Astrocyte (in vitro differentiated cells and primary cell): ENCODE measurements at regions not wholly inside any gene's neighbourhood (a gene's known extent, or its start where the extent isn't known, plus 50 kb on each side); places are given as distances from the start of the nearest gene placed in this dataset.

Experiments
- DNase-seq: peaks from one replicate; pipeline ENCODE4 v3.0.0-alpha.2; 2010; ENCODE audit warnings: low read depth
- FAIRE-seq: peaks from 2 replicates; lab custom pipeline; 2011; peaks lifted over from hg19 to GRCh38; lab: Jason Lieb, UNC
- H2AFZ ChIP-seq: 2 replicates; pipeline ENCODE4 v1.6.0; 2012; ENCODE audit warnings: low read depth, low read length, inconsistent platforms
- H3K27ac ChIP-seq: 2 replicates; pipeline ENCODE4 v1.5.1; 2011; ENCODE audit warnings: low read depth, low read length, inconsistent platforms
- H3K27me3 ChIP-seq: 2 replicates; pipeline ENCODE4 v1.6.0; 2011; ENCODE audit warnings: low read length, inconsistent platforms; ENCODE audit not compliant: insufficient read depth
- H3K36me3 ChIP-seq: 2 replicates; pipeline ENCODE4 v1.5.1; 2011; ENCODE audit warnings: low read length, inconsistent platforms; ENCODE audit not compliant: insufficient read depth
- H3K4me1 ChIP-seq: 2 replicates; pipeline ENCODE4 v1.5.1; 2011; ENCODE audit warnings: low read length, inconsistent platforms; ENCODE audit not compliant: insufficient read depth
- H3K4me2 ChIP-seq: 2 replicates; pipeline ENCODE4 v1.6.0; 2012; ENCODE audit warnings: low read length, inconsistent platforms
- H3K4me3 ChIP-seq: 2 replicates; pipeline ENCODE4 v1.5.1; 2011; ENCODE audit warnings: low read depth, mild to moderate bottlenecking, low read length, inconsistent platforms; ENCODE audit not compliant: insufficient read depth
- H3K79me2 ChIP-seq: 2 replicates; pipeline ENCODE4 v1.6.0; 2012; ENCODE audit warnings: mild to moderate bottlenecking, low read length, inconsistent platforms; ENCODE audit not compliant: insufficient read depth
- H3K9ac ChIP-seq: 2 replicates; pipeline ENCODE4 v1.6.0; 2012; ENCODE audit warnings: mild to moderate bottlenecking, low read length, inconsistent platforms
- H3K9me3 ChIP-seq: 2 replicates; pipeline ENCODE4 v1.5.1; 2012; ENCODE audit warnings: low read depth, mild to moderate bottlenecking, low read length, inconsistent platforms; ENCODE audit not compliant: insufficient read depth
- H4K20me1 ChIP-seq: 2 replicates; pipeline ENCODE4 v1.6.0; 2012; ENCODE audit warnings: low read length, inconsistent platforms; ENCODE audit not compliant: insufficient read depth
- H3K27ac Mint-ChIP-seq: one replicate; pipeline ENCODE4 v1.8.0; 2021; ENCODE audit warnings: mild to moderate bottlenecking, mixed read lengths; ENCODE audit not compliant: unreplicated experiment
- H3K27me3 Mint-ChIP-seq: one replicate; pipeline ENCODE4 v1.8.0; 2021; ENCODE audit warnings: low read depth, mixed read lengths; ENCODE audit not compliant: unreplicated experiment
- H3K36me3 Mint-ChIP-seq: one replicate; pipeline ENCODE4 v1.8.0; 2021; ENCODE audit warnings: low read depth, mixed read lengths; ENCODE audit not compliant: unreplicated experiment
- H3K4me1 Mint-ChIP-seq: one replicate; pipeline ENCODE4 v1.8.0; 2021; ENCODE audit warnings: low read depth, mixed read lengths; ENCODE audit not compliant: unreplicated experiment
- H3K4me3 Mint-ChIP-seq: one replicate; pipeline ENCODE4 v1.8.0; 2021; ENCODE audit warnings: mild to moderate bottlenecking, moderate library complexity, mixed read lengths; ENCODE audit not compliant: unreplicated experiment
- H3K9me3 Mint-ChIP-seq: one replicate; pipeline ENCODE4 v1.8.0; 2021; ENCODE audit warnings: mild to moderate bottlenecking, mixed read lengths; ENCODE audit not compliant: unreplicated experiment
- CTCF ChIP-seq: IDR thresholded peaks from 2 replicates; pipeline ENCODE4 v1.5.1; 2011; ENCODE audit warnings: low read depth, mild to moderate bottlenecking, inconsistent platforms, low read length, moderate library complexity; ENCODE audit not compliant: insufficient read depth
- EZH2 ChIP-seq: IDR thresholded peaks from 2 replicates; pipeline ENCODE4 v1.6.1; 2012; ENCODE audit warnings: mild to moderate bottlenecking, low read length, inconsistent platforms; ENCODE audit not compliant: insufficient read depth

GRCh38 chr1:60387175-60387574 is 313.6 kb upstream of the C1orf87 start:
- H2AFZ ChIP-seq, result no peak overlapping the region
- no peaks in the 10 kb centered on the region for H4K20me1 ChIP-seq
- no peaks in the 10 kb centered on the region for H3K36me3 Mint-ChIP-seq
- H3K4me1 Mint-ChIP-seq, result no peaks in the 10 kb centered on the region
- H3K4me3 ChIP-seq, result no peak overlapping the region
- H3K36me3 ChIP-seq, result no peaks in the 10 kb centered on the region
- no peaks in the 10 kb centered on the region for H3K9me3 ChIP-seq
- H3K4me2 ChIP-seq, result no peak overlapping the region
- no peak for TF ChIP-seq EZH2
- no peak for TF ChIP-seq CTCF
- FAIRE-seq (no peak), DNase-seq (no peak)
- no peaks in the 10 kb centered on the region for H3K79me2 ChIP-seq
- no peak overlapping the region for H3K27ac ChIP-seq
- no peaks in the 10 kb centered on the region for H3K27me3 Mint-ChIP-seq
- H3K9me3 Mint-ChIP-seq, result no peaks in the 10 kb centered on the region
- H3K27me3 ChIP-seq, result no peaks in the 10 kb centered on the region
- H3K4me3 Mint-ChIP-seq, result no peak overlapping the region
- no peak overlapping the region for H3K27ac Mint-ChIP-seq
- no peak overlapping the region for H3K9ac ChIP-seq
- no peaks in the 10 kb centered on the region for H3K4me1 ChIP-seq

- H3K4me3 ChIP-seq, result no peak overlapping the region
- H3K79me2 ChIP-seq, result no peaks in the 10 kb centered on the region
- no peaks in the 10 kb centered on the region for H3K9me3 ChIP-seq
- H3K36me3 Mint-ChIP-seq, result no peaks in the 10 kb centered on the region
- no peaks in the 10 kb centered on the region for H3K9me3 Mint-ChIP-seq
- H3K36me3 ChIP-seq, result no peaks in the 10 kb centered on the region
- H3K4me1 ChIP-seq, result no peaks in the 10 kb centered on the region
- H3K27me3 ChIP-seq, result no peaks in the 10 kb centered on the region
- H2AFZ ChIP-seq, result no peak overlapping the region
- no peak overlapping the region for H3K4me3 Mint-ChIP-seq
- no peaks in the 10 kb centered on the region for H3K27me3 Mint-ChIP-seq
- DNase-seq (peak; percentile 19), FAIRE-seq (no peak)
- no peak overlapping the region for H3K27ac Mint-ChIP-seq
- H4K20me1 ChIP-seq, result no peaks in the 10 kb centered on the region
- TF ChIP-seq EZH2 (no peak), CTCF (no peak)
- no peak overlapping the region for H3K27ac ChIP-seq
- no peak overlapping the region for H3K9ac ChIP-seq
- H3K4me2 ChIP-seq, result no peak overlapping the region
- H3K4me1 Mint-ChIP-seq, result no peaks in the 10 kb centered on the region
Measured at GRCh38 chr1:60386249-60386648, 312.7 kb upstream of the C1orf87 start.

GRCh38 chr1:60376196-60376595 is 302.6 kb upstream of the C1orf87 start:
- Mint-ChIP-seq H3K9me3 (peaks cover 5% of the 10 kb centered on the region), H3K27me3 (peaks cover 3% of the 10 kb centered on the region), H3K4me3 (no peak overlapping the region), H3K27ac (no peak overlapping the region), H3K36me3 (peaks cover 3% of the 10 kb centered on the region), H3K4me1 (peaks cover 4% of the 10 kb centered on the region)
- Histone ChIP-seq H3K79me2 (no peaks in the 10 kb centered on the region), H3K36me3 (no peaks in the 10 kb centered on the region), H3K4me2 (no peak overlapping the region), H3K4me3 (no peak overlapping the region), H2AFZ (no peak overlapping the region), H4K20me1 (no peaks in the 10 kb centered on the region), H3K27ac (no peak overlapping the region), H3K9ac (no peak overlapping the region), H3K4me1 (no peaks in the 10 kb centered on the region), H3K27me3 (no peaks in the 10 kb centered on the region), H3K9me3 (no peaks in the 10 kb centered on the region)
- FAIRE-seq (no peak), DNase-seq (peak; percentile 65)
- no peak for TF ChIP-seq EZH2
- TF ChIP-seq CTCF, result no peak
